ENCODE measurements at regions not wholly inside any gene's neighbourhood (a gene's known extent, or its start where the extent isn't known, plus 50 kb on each side); places are given as distances from the start of the nearest gene placed in this dataset.

DNA sequence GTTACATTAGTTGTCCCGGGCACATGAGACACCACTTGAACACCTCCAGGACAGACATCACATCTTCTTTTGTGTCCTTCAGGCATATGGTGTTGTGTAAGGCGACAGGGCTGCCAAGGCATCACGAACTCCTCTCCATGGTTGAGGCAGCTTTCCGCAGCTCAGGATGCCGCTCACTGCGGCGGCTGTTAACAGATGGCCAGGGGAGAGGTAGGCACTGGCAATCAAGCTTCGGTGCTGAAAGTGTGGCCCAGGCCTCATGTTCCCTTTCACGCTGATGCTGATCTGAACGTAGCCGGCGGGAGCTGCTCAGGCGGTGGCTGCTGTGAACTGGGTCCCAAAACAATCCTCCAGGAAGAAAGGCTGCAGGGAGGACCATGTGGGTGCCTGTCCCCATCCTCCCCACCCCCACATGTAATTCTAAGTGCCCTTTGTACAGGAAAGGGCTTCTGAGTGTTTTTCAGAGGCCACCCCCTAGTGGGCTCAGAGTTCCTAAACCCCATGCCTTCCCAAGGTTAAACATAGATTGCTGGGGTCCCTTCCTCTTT is 287.1 kb upstream of the AJAP1 start:
- H3K4me2 ChIP-seq (ENCODE audit: insufficient read depth, low read length) = no peak overlapping the region
- no peak for FAIRE-seq
- H3K9me3 ChIP-seq (replicated peaks; ENCODE audit: control insufficient read depth, insufficient read depth, low read length) = peaks cover 3% of the 10 kb centered on the region
- no TSS peak for BruUV-seq (replicated peaks)
- H3K4me3 ChIP-seq (replicated peaks in 1 of 3; ENCODE audit: insufficient read depth in 1 of 3, low read depth in 1 of 3, low read length in 3 of 3) = no peak overlapping the region
- no peak overlapping the region for H3K9ac ChIP-seq (replicated peaks; ENCODE audit: extremely low read depth, insufficient read depth, low read length)
- no peaks in the 10 kb centered on the region for H3K9me1 ChIP-seq (replicated peaks; ENCODE audit: control insufficient read depth, extremely low read depth, insufficient read depth, low read length)
- H4K20me1 ChIP-seq (replicated peaks; ENCODE audit: control insufficient read depth, extremely low read depth, insufficient read depth, low read length) = no peaks in the 10 kb centered on the region
- ChIA-PET CTCF (no interaction called here), POLR2A (no interaction called here)
- H3K27ac ChIP-seq (ENCODE audit: insufficient read depth, low read depth, low read length) = no peak overlapping the region
- H3K4me1 ChIP-seq (ENCODE audit: control insufficient read depth, extremely low read depth, insufficient read depth, low read length) = no peaks in the 10 kb centered on the region
- H2AFZ ChIP-seq (ENCODE audit: low read depth, low read length) = no peak overlapping the region
- TF ChIP-seq JUN (IDR thresholded peaks at IDR 0.05; ENCODE audit: borderline replicate concordance, insufficient read depth, insufficient read length, low read depth) (no peak), EZH2 (IDR thresholded peaks at IDR 0.05; ENCODE audit: borderline replicate concordance, low read depth, low read length, severe bottlenecking) (no peak), MYC (IDR thresholded peaks at IDR 0.05; ENCODE audit: low read depth, low read length) (no peak), POLR2A (IDR thresholded peaks at IDR 0.05; ENCODE audit: low read depth, low read length) (no peak), POLR2AphosphoS5 (IDR thresholded peaks at IDR 0.05; ENCODE audit: insufficient read depth, low read depth, low read length) (no peak), GATA2 (IDR thresholded peaks at IDR 0.05; ENCODE audit: insufficient read depth, insufficient read length, low read depth, low read length) (no peak), FOS (IDR thresholded peaks at IDR 0.05; ENCODE audit: borderline replicate concordance, insufficient read depth, low read length) (no peak), MAX (IDR thresholded peaks at IDR 0.05; ENCODE audit: insufficient read depth, insufficient read length) (no peak), CTCF (IDR thresholded peaks at IDR 0.05; ENCODE audit: extremely low read depth in 1 of 2, insufficient read depth in 1 of 2, low read depth in 1 of 2, low read length in 2 of 2) (no peak)
- no peaks in the 10 kb centered on the region for H3K79me2 ChIP-seq (ENCODE audit: control insufficient read depth, insufficient read depth, low read length)
- no peaks in the 10 kb centered on the region for H3K36me3 ChIP-seq (ENCODE audit: control insufficient read depth in 2 of 2, extremely low read depth in 1 of 2, insufficient read depth in 2 of 2, low read length in 2 of 2)
- DNase-seq (ENCODE audit: low read depth, low spot score) = no peak
- dilution Hi-C loops (cut with MboI; ENCODE audit: extremely low pct_ligation_motif_present, low sequenced_read_pairs) (no loop called here), intact Hi-C loops (cut with micrococcal nuclease) (no loop called here)
- no peaks in the 10 kb centered on the region for H3K27me3 ChIP-seq (ENCODE audit: control insufficient read depth in 2 of 2, insufficient read depth in 2 of 2, low read length in 2 of 2)
